ENCODE measurements at regions not wholly inside any gene's neighbourhood (a gene's known extent, or its start where the extent isn't known, plus 50 kb on each side); places are given as distances from the start of the nearest gene placed in this dataset.
"Not testable (repeated sequence)": the region's sequence is repeated elsewhere in the genome, so short reads cannot be mapped to it uniquely, and the experiment has no call there.

- peak in 1 of 3 experiments; percentile 26 for DNase-seq
Observed at GRCh38 chr1:96220651-96221050, 500.9 kb upstream of the PTBP2 start.

DNA sequence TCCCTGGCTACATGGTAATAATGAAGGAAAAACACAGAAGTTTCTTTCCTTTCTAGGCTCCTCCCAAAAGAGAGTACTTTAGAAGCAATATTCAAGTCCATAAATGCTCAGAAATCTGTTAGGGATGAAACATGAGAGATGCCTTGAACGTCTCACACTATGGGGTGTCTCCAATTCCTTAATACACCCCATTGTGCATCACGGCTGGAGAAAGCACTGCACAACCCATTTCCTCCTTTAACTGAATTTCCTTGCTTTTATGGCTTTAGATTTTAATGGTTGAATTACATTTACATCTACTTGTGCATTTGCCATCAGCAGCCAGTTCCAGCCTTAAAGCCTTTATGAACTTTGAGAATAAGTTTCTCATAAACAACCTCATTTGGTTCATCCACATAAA is 498.9 kb upstream of the PTBP2 start:
- DNase-seq = no peak

DNA sequence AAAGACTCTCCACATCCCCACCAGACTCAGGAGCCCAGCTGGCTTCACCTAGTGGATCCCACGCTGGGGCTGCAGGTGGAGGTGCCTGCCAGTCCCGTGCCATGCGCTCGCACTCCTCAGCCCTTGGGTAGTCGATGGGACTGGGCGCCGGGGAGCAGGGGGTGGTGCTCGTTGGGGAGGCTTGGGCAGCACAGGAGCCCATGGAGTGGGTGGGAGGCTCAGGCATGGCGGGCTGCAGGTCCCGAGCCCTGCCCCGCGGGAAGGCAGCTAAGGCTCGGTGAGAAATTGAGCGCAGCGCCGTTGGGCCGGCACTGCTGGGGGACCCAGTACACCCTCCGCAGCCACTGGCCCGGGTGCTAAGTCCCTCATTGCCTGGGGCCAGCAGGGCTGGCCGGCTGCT is 497.4 kb upstream of the PTBP2 start:
- not testable (repeated sequence) for DNase-seq

GRCh38 chr1:96233422-96233821 is 488.2 kb upstream of the PTBP2 start:
- DNase-seq = no peak

DNA sequence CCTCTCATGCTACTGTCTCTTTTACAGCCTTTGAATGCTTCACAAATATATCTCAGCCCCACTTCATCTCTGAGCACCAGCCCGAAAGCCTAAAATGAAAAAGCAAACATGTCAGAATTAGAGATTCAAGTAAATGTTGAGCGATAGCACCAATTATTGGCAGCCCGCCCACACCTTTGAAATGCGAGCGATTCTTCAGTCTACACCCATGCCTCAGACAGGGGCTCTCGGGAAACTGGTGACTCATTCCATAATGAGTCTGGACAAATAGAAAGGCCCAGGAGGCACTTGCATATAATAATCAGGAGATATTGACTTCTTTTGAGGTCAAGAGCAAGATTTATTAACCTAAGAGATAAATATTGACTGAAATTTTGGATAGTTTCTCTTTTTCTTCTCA is 487.3 kb upstream of the PTBP2 start:
- peak; percentile 49 to 99 (median 89) for DNase-seq

GRCh38 chr1:96236156-96236739 is 485.3 kb upstream of the PTBP2 start:
- peak; percentile 17 to 78 (median 64) for DNase-seq

GRCh38 chr1:96238426-96238825 is 483.2 kb upstream of the PTBP2 start:
- no peak for DNase-seq

- DNase-seq = no peak
Observed at GRCh38 chr1:96240438-96240837, 481.1 kb upstream of the PTBP2 start.

DNA sequence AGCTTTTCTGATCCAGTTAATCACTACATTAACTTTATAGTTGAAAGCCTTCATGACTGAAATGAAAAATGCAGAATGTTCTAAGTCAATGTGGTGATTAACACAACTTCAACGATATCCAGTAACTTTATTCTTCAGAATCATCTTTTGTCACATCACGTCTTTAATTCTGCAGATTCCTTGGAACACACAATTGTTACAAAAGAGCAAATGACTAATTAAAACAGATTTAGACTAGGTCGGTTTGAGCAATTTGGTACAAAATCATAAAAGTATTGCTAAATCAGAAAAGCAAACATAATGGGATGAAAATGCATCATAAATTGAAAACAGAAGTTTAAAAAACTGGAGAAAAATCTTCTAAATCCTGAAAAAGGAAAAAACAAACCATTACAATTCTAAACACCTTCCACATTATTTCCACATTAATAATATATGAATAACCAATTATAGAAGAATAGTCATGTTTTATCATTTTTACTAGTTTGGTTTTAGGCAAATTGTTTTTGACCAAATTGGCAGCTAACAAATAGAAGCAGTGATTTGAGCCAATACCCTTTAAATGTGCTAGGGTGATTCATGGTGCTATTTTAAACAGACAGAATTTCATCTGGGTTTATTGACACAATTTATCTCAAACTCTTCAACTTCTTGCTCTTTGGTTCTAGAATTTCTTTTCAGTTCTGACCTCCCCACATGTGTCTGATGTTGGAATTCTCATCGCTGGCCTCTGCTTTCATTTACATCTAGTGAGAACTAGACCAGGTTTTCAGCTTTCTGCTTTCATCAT is 468.1 kb upstream of the PTBP2 start:
- no peak for DNase-seq

GRCh38 chr1:96256130-96256790 is 465.3 kb upstream of the PTBP2 start:
- DNase-seq = no peak

- peak in 1 of 3 experiments; percentile 25 for DNase-seq
Observed at GRCh38 chr1:96259399-96259798, 462.2 kb upstream of the PTBP2 start.

DNA sequence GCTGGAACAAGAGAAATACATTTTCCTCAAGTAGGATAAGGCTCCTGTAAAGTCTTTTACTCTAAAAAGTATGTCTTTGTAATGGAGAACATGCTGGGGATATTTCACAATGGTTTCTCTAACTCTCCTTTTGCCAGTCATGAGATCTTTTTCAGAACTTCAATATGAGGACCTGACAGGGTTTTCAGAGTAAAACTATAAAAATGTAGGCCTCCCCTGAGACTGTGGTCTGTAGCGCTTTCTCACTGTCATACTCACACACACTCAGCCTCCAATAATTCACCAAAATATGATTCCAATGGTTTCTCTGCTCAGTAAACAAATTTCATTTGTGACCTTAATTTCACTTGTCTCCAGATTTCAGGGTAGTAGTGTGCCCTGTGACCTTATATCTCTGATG is 440.1 kb upstream of the PTBP2 start:
- no peak for DNase-seq

- DNase-seq = no peak
Observed at GRCh38 chr1:96290033-96290432, 431.6 kb upstream of the PTBP2 start.

DNA sequence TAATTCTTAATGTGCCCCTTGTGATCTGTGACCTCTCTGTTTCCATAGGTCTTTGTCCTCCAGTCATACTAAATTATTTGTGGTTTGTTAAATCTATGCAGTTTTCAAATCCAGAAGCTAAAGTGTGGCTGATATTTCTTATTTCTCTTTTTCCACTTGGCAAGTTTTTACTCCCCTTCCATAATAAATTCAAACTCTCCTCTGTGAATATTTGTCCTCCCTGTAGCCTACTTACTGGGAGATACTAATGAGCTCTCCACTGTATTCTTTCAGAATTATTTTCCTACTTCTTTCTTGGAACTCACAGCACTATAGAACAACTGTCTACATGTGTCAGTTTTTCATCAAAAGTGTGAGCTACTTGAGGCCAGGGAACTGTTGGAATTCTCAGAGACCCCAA is 430.8 kb upstream of the PTBP2 start:
- no peak for DNase-seq

DNA sequence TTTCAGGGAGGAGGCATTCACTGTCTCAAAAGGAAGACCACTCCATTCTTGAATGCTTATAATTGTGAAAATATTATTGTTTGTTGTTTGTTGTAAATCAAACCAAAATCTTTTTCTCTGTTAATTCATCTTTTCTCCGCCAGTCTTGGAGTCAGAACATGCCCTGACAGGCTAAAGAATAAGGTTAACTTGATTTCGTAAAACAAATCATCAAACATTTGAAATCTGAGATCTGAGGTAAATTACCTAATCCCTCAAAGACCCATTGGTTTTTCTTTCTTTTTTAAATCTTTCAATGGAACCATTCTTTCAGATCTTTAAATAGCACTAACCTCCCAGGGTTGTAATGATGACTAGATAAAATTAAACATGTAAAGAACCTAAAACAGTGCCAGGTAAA is 430.1 kb upstream of the PTBP2 start:
- no peak for DNase-seq

- no peak for DNase-seq
Observed at GRCh38 chr1:96292141-96292540, 429.4 kb upstream of the PTBP2 start.

DNA sequence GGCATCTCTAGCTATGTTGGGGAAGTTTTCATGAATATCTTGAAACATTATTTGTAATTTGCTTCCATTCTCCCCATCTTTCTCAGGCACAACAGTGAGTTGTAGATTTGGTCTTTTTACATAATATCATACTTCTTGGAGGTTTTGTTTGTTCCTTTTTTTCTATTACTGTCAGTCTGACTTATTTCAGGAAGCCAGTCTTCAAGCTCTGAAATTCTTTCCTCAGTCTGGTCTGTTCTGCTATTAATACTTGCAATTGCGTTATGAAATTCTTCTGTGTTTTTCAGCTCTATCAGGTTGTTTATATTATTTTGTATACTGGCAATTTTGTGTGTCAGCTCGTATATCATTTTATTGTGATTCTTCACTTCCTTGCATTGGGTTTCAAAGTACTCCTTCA is 424.6 kb upstream of the PTBP2 start:
- DNase-seq = no peak

DNA sequence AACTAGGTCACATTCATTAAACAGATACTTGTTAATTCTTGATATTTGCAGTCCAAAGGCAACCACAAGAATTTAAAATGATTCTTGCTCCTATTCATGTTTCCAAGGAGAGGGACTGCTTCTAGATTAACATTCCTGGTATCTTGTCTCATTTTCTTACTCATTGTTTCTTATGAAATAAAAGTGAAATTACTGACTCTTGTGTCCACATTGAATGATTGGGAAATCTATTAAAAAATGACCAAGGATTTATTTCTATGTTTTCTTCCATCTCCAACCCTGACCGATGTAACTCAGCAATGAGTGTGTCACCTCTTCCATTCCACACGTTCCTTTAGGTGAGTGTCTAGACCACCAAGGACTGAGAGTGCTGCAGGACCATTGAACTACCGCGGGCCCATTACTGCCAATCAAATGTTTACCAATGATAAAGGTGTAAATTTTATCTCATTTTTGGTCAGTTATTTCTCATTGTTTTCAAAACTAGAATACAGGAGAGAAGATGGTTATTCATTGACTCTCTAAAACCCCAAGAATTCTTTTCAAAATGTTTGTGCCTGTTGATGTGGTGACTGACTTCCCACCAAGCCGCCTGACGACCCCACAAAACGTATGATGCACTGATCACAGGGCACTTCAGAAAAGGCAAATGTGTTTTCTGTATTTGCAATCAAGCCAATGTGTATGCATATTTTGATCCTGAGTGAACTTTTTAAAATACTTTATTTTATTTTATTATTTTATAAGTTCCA is 414.6 kb upstream of the PTBP2 start:
- DNase-seq = no peak

GRCh38 chr1:96308314-96308713 is 413.3 kb upstream of the PTBP2 start:
- DNase-seq = no peak

GRCh38 chr1:96309783-96310182 is 411.8 kb upstream of the PTBP2 start:
- no peak for DNase-seq

GRCh38 chr1:96313216-96313615 is 408.4 kb upstream of the PTBP2 start:
- DNase-seq = no peak

- no peak for DNase-seq
Observed at GRCh38 chr1:96329121-96329520, 392.5 kb upstream of the PTBP2 start.

DNA sequence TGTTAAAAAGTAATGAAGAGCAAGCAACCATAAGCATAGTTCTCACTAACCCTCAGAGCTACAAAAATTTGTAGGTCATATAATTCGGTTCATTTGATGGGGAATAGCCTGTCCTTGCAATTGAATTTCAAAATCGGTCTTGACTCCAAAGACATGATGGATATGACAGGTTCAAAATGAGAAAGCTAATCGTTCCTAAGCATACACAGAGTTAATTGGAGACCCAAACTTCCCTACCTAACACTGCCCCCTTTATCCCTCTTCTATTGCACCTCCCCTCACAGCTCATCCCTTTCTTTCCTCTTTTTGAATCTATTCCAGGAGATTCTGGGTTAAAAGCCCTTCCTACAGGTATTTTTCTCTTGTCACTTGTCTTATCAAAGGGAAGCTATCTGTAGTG is 390.0 kb upstream of the PTBP2 start:
- no peak for DNase-seq
